H1 (cell line): ENCODE measurements at regions not wholly inside any gene's neighbourhood (a gene's known extent, or its start where the extent isn't known, plus 50 kb on each side); places are given as distances from the start of the nearest gene placed in this dataset.

ENCODE experiments used
- ASH2L ChIP-seq: fragments of 200-600, 300-600 bp; sonication (generic); IDR thresholded peaks from one replicate; pipeline ENCODE4 v1.7.1; 2017; ENCODE audit warnings: low read length
- BACH1 ChIP-seq: IDR thresholded peaks from 2 replicates; pipeline ENCODE4 v1.6.1; 2012; ENCODE audit warnings: low read length, improper control_type of control experiment
- BRCA1 ChIP-seq: IDR thresholded peaks from 2 replicates; pipeline ENCODE4 v1.6.1; 2012; ENCODE audit warnings: low read depth, low read length, improper control_type of control experiment
- CBX8 ChIP-seq: fragments of 300-800, 300-1000 bp; sonication (generic); IDR thresholded peaks from 2 replicates; pipeline ENCODE4 v1.7.1; 2016; ENCODE audit warnings: low read depth, low read length, borderline replicate concordance
- EP300 ChIP-seq, 2 experiments: IDR thresholded peaks; 1 replicate in 1 of 2; 2 replicates in 1 of 2; pipeline ENCODE4 v1.6.1; 2011 to 2012; ENCODE audit warnings: low read depth in 2 of 2, low read length in 2 of 2, mild to moderate bottlenecking in 2 of 2, borderline replicate concordance in 1 of 2, inconsistent platforms in 1 of 2, moderate library complexity in 1 of 2
- EZH2 ChIP-seq: fragments of 200-600 bp; sonication (generic); IDR thresholded peaks from 2 replicates; pipeline ENCODE4 v1.7.1; 2012; ENCODE audit warnings: low read depth, mild to moderate bottlenecking, moderate library complexity, low read length, inconsistent platforms; ENCODE audit not compliant: severe bottlenecking
- GABPA ChIP-seq: IDR thresholded peaks from 2 replicates; pipeline ENCODE4 v1.6.1; 2011; ENCODE audit warnings: mild to moderate bottlenecking, low read length, moderate library complexity, borderline replicate concordance; ENCODE audit not compliant: insufficient read depth
- KDM4A ChIP-seq: IDR thresholded peaks from one replicate; pipeline ENCODE4 v1.7.1; 2012; ENCODE audit warnings: low read depth, mild to moderate bottlenecking, moderate library complexity, low read length, inconsistent platforms; ENCODE audit not compliant: severe bottlenecking
- POLR2A ChIP-seq, 2 experiments: IDR thresholded peaks; 1 replicate in 1 of 2; 2 replicates in 1 of 2; pipeline ENCODE4 v1.6.1; 2011; ENCODE audit warnings: low read depth in 2 of 2, low read length in 2 of 2, mild to moderate bottlenecking in 2 of 2; ENCODE audit errors: control extremely low read depth in 1 of 2
- RAD21 ChIP-seq, 2 experiments: IDR thresholded peaks in 1 of 2; conservative IDR thresholded peaks in 1 of 2; 2 replicates each; pipeline ENCODE4 v1.6.1; 2011; ENCODE audit warnings: low read depth in 2 of 2, low read length in 2 of 2, improper control_type of control experiment in 1 of 2, inconsistent platforms in 1 of 2, mild to moderate bottlenecking in 1 of 2, moderate library complexity in 1 of 2
- TAF1 ChIP-seq: IDR thresholded peaks from 2 replicates; pipeline ENCODE4 v1.6.1; 2011; ENCODE audit warnings: mild to moderate bottlenecking, low read depth, low read length
- ZNF274 ChIP-seq: IDR thresholded peaks from 2 replicates; pipeline ENCODE4 v1.7.0; 2012; ENCODE audit warnings: low read length, borderline replicate concordance; ENCODE audit errors: extremely low read depth
- TF ChIP-seq, protein P1 (sequence below): IDR thresholded peaks from 2 replicates; pipeline ENCODE4 v1.6.1; 2012; ENCODE audit warnings: inconsistent platforms
- TF ChIP-seq, protein P2 (sequence below), 3 experiments: IDR thresholded peaks; 1 replicate in 2 of 3; 2 replicates in 1 of 3; pipeline versions ENCODE4 v1.5.1 to v1.6.1; 2011; ENCODE audit warnings: low read length in 3 of 3, mild to moderate bottlenecking in 3 of 3, inconsistent platforms in 2 of 3, low read depth in 1 of 3, moderate library complexity in 1 of 3; ENCODE audit not compliant: insufficient read depth in 1 of 3; ENCODE audit errors: control extremely low read depth in 1 of 3

DNA sequence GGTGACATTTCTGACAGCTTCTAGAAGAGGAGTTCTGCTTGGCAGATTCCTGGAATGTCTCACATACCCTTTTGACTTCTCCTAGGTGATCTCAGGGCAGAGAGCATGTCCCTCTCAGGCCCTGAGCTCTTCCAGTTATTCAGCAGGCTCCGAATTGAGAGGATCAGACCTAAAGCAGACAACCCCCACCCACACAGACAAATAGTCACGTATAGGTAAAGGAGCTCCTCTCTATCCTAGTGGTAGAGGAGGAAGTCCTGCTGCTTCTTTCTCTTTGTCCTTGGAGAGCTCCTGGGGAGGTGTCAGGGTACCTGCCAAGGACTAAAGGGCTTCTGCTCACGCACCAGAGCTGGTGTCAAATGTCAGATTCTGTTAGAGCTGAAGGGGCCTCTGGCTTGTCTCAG is 128.1 kb downstream of the IER5 start:
- TF ChIP-seq, protein P1, sequence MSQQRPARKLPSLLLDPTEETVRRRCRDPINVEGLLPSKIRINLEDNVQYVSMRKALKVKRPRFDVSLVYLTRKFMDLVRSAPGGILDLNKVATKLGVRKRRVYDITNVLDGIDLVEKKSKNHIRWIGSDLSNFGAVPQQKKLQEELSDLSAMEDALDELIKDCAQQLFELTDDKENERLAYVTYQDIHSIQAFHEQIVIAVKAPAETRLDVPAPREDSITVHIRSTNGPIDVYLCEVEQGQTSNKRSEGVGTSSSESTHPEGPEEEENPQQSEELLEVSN: no peak
- TF ChIP-seq ZNF274 (no peak), CBX8 (no peak), EP300 (IDR thresholded peaks at IDR 0.05; ENCODE audit: borderline replicate concordance in 1 of 2, low read depth in 2 of 2, low read length in 2 of 2) (no peak), POLR2A (IDR thresholded peaks at IDR 0.05; ENCODE audit: control extremely low read depth in 1 of 2, low read depth in 2 of 2, low read length in 2 of 2) (no peak), RAD21 (IDR thresholded peaks at IDR 0.05 in 1 of 2, conservative IDR thresholded peaks at IDR 0.05 in 1 of 2; ENCODE audit: low read depth in 2 of 2, low read length in 2 of 2) (no peak), ASH2L (no peak), KDM4A (no peak), BACH1 (no peak), TAF1 (no peak), BRCA1 (no peak), EZH2 (no peak), GABPA (no peak)
- TF ChIP-seq, protein P2, sequence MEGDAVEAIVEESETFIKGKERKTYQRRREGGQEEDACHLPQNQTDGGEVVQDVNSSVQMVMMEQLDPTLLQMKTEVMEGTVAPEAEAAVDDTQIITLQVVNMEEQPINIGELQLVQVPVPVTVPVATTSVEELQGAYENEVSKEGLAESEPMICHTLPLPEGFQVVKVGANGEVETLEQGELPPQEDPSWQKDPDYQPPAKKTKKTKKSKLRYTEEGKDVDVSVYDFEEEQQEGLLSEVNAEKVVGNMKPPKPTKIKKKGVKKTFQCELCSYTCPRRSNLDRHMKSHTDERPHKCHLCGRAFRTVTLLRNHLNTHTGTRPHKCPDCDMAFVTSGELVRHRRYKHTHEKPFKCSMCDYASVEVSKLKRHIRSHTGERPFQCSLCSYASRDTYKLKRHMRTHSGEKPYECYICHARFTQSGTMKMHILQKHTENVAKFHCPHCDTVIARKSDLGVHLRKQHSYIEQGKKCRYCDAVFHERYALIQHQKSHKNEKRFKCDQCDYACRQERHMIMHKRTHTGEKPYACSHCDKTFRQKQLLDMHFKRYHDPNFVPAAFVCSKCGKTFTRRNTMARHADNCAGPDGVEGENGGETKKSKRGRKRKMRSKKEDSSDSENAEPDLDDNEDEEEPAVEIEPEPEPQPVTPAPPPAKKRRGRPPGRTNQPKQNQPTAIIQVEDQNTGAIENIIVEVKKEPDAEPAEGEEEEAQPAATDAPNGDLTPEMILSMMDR (IDR thresholded peaks at IDR 0.05; ENCODE audit: control extremely low read depth in 1 of 3, insufficient read depth in 1 of 3, low read depth in 1 of 3, low read length in 3 of 3): no peak
